ENCODE measurements at regions not wholly inside any gene's neighbourhood (a gene's known extent, or its start where the extent isn't known, plus 50 kb on each side); places are given as distances from the start of the nearest gene placed in this dataset.

GRCh38 chr2:126771501-126772195 lies 115.7 kb downstream of the GYPC start:
- DNase-seq (ENCODE audit: low spot score) = no peak
- no peak for ATAC-seq

GRCh38 chr2:126774290-126774689 lies 118.3 kb downstream of the GYPC start:
- ATAC-seq = no peak
- DNase-seq (ENCODE audit: low spot score) = no peak

GRCh38 chr2:126774761-126775160 lies 118.8 kb downstream of the GYPC start:
- DNase-seq (ENCODE audit: low spot score) (no peak), ATAC-seq (no peak)

GRCh38 chr2:126775300-126775985 lies 119.5 kb downstream of the GYPC start:
- no peak for DNase-seq (ENCODE audit: low spot score)
- ATAC-seq = no peak

GRCh38 chr2:126776255-126776654 lies 120.3 kb downstream of the GYPC start:
- DNase-seq (ENCODE audit: low spot score) = no peak
- ATAC-seq = no peak

GRCh38 chr2:126776692-126777619 lies 121.0 kb downstream of the GYPC start:
- peak; percentile 93 for ATAC-seq
- peak; percentile 82 for DNase-seq (ENCODE audit: low spot score)

- no peak for ATAC-seq
- DNase-seq (ENCODE audit: low spot score) = no peak
Observed at GRCh38 chr2:126777620-126777978, 121.1 kb upstream of the TEX51 start.

- DNase-seq (ENCODE audit: low spot score) (no peak), ATAC-seq (no peak)
Observed at GRCh38 chr2:126778561-126779501, 119.9 kb upstream of the TEX51 start.

GRCh38 chr2:126781206-126781605 lies 117.5 kb upstream of the TEX51 start:
- ATAC-seq (no peak), DNase-seq (ENCODE audit: low spot score) (no peak)

GRCh38 chr2:126781806-126782205 lies 116.9 kb upstream of the TEX51 start:
- ATAC-seq = no peak
- DNase-seq (ENCODE audit: low spot score) = no peak

GRCh38 chr2:126782648-126783047 lies 116.0 kb upstream of the TEX51 start:
- ATAC-seq = no peak
- DNase-seq (ENCODE audit: low spot score) = no peak

- DNase-seq (ENCODE audit: low spot score) = no peak
- ATAC-seq = no peak
Observed at GRCh38 chr2:126783341-126783740, 115.3 kb upstream of the TEX51 start.

- no peak for ATAC-seq
- DNase-seq (ENCODE audit: low spot score) = no peak
Observed at GRCh38 chr2:126784045-126784444, 114.6 kb upstream of the TEX51 start.

GRCh38 chr2:126784621-126785020 lies 114.1 kb upstream of the TEX51 start:
- DNase-seq (ENCODE audit: low spot score) (no peak), ATAC-seq (no peak)

- no peak for ATAC-seq
- no peak for DNase-seq (ENCODE audit: low spot score)
Observed at GRCh38 chr2:126785236-126785635, 113.5 kb upstream of the TEX51 start.

GRCh38 chr2:126785862-126786261 lies 112.8 kb upstream of the TEX51 start:
- DNase-seq (ENCODE audit: low spot score) = no peak
- no peak for ATAC-seq

GRCh38 chr2:126786765-126787164 lies 111.9 kb upstream of the TEX51 start:
- ATAC-seq = no peak
- no peak for DNase-seq (ENCODE audit: low spot score)

- ATAC-seq (no peak), DNase-seq (ENCODE audit: low spot score) (no peak)
Observed at GRCh38 chr2:126787289-126787688, 111.4 kb upstream of the TEX51 start.

GRCh38 chr2:126788113-126788512 lies 110.6 kb upstream of the TEX51 start:
- DNase-seq (ENCODE audit: low spot score) = no peak
- ATAC-seq = no peak

- DNase-seq (ENCODE audit: low spot score) = no peak
Observed at GRCh38 chr2:126788652-126789051, 110.0 kb upstream of the TEX51 start.

More at GRCh38 chr2:126788652-126789051, 110.0 kb upstream of the TEX51 start:
- no peak for ATAC-seq

Data from left lobe of liver (tissue), 2 donors.